Head of caudate nucleus (tissue), 42 donors: ENCODE measurements at regions not wholly inside any gene's neighbourhood (a gene's known extent, or its start where the extent isn't known, plus 50 kb on each side); places are given as distances from the start of the nearest gene placed in this dataset.

Experiments used
- DNase-seq, 42 donors: peaks; one replicate each; pipeline versions ENCODE4 v3.0.0 to v3.0.0-alpha.2; 2020 to 2021; ENCODE audit warnings: mixed read lengths in 7 of 42
- intact Hi-C: fragments of 100-400 bp; cut with DNase I; formaldehyde crosslinking; loops from one replicate; pipeline ENCODE4 v1.15.0; 2022

DNA sequence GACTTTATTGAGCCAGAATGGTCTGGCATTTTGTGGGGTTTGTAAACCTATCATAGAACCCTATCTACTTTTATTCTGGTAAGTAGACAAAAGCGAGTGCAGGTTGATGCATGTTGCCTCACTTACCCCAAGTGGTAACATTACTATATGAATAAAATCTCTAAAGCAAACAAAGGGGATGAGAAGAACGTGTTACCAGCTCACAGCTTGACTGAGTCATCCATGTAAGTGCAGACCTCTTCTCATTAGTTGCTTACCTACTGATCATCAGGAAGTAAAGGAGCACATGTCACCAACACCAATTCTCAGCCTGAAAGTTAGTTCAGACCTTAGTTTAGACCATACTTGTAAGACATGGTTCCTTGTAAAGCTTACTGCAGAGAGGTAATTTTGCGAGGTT is 1328.3 kb downstream of the C4orf33 start:
- intact Hi-C loops = no loop called here
- no peak for DNase-seq

DNA sequence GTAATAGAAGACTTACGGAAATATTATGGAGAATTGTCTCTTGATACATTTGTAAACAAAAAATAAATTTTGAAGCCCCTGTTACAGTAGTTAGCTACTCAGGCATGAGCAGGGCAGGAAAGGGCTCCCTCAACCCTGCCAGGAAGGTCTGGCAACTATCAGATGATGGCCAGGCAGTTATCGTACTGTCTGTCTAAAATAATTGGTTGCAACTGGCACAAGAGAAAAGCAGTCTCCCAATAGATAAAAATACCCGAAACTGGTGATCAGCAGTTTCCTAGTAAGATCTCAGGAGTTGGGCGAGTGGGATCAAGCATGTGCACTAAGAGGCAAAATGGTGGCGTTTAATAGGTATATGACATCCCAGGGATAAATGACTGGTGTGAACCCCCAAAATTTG is 1336.3 kb downstream of the C4orf33 start:
- no peak for DNase-seq
- intact Hi-C loops = no loop called here

DNA sequence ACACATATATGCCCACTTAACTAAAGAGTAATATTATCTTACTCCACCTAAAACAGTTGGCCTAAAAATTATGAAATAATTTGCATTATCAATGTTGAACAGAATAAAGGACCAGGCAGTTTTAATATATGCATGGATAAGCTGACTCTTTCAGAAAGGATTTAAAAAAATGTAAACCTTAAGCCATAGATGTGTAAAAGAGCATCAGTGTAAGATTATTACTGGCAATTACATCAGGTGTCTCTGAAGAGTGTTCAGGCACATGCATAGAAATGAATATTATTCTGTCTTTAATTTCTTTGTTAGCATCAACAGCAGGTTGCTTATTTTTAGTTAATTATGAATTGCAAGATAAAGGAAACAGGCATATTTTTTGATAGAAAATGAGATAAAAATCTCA is 1353.8 kb downstream of the C4orf33 start:
- intact Hi-C loops = no loop called here

DNA sequence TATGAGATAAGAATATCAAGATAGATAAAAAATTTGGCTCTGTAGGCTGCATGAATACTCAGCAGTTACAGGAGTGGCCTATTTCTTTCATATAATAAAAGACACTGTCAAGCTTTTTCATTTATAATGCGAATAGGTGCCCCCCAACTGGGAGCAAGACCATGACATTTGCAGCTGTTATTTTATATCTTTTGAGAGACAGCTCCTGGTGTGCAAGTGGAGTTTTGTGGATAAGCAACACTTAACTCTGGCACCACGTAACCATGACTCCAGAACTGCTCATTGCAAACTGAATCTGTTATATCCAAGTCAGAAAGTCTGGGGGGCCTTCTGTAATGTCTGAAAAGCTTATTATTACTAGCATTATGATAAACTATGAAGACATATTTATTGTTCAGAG is 1372.4 kb downstream of the C4orf33 start:
- no peak for DNase-seq
- intact Hi-C loops = no loop called here

More for the DNA sequence above, 1353.8 kb downstream of the C4orf33 start:
- DNase-seq = no peak

DNA sequence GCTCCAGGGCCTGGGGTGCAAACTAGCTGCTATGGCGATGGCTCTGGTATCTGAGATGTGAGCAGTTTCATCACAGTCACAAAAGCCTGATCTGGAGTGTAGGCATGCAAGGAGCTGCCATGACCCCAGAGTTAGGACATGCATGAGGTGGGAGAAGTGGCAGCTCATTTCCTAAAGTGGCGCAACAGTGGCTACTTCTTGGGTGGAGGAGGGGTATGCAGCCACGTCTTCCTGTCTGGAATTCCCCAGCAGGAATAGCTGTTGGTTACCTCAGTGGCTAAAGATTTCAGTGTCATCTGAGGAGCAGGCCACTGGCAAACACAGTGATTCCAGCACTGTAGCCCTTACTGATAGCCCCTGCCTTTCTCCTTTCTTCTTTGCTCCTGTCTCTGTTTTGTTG is 1382.5 kb downstream of the C4orf33 start:
- intact Hi-C loops = no loop called here
- no peak for DNase-seq

- intact Hi-C loops = no loop called here
- DNase-seq = no peak
Measured at GRCh38 chr4:130479020-130479419, 1383.1 kb downstream of the C4orf33 start.

GRCh38 chr4:130479674-130480073 is 1383.7 kb downstream of the C4orf33 start:
- intact Hi-C loops = no loop called here
- no peak for DNase-seq

DNA sequence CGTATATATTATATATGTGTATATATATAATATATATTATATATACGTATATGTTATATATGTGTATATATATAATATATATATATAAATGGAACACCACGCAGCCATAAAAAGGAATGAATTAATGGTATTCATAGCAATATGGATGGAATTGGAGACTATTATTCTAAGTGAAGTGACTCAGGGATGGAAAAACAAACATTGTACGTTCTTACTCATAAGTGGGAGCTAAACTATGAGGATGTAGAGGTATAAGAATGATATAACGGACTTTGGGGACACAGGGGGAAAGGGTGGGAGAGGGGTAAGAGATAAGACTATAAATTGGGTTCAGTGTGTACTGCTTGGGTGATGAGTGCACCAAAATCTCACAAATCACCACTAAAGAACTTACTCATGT is 1388.9 kb downstream of the C4orf33 start:
- DNase-seq = no peak
- intact Hi-C loops = no loop called here

- DNase-seq = no peak
- intact Hi-C loops = no loop called here
Measured at GRCh38 chr4:130485371-130485770, 1389.4 kb downstream of the C4orf33 start.

DNA sequence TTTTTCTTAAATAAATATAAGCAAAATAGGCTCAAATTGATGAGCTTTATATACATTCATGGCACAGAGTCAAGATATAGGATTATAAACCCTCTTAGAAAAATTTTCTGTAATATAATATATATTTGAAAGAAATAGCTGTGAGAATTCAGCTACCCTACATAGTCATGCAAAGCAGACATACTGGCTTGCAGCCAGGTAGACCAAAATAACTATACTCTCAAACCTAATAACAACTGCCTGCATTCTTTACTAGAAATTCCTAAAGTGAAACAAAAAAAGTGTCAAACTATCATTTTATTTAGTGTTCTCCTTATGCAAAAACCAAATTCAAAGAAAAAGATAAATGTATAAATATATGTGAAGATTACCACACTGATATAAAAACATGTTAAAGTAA is 1390.2 kb downstream of the C4orf33 start:
- intact Hi-C loops = no loop called here
- DNase-seq = no peak

- intact Hi-C loops = no loop called here
- no peak for DNase-seq
Measured at GRCh38 chr4:130486841-130487240, 1390.9 kb downstream of the C4orf33 start.

DNA sequence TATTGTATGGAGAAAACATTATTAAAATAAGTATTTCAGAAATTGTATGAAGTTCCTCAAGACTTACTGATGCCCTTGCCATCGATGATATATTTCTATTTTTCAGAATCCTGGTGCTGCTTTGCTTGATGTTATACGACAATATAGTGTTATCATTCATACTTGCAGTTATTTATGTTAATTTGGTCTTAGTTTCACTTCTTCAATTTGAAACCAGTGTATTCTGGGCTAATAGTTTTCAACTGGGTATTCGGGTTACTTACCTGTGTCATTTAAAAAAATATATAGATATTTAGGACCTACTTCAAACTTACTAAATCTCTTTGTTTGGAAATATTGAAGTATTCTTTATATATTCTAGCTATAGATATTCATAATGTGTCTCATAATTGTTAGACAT is 1414.7 kb downstream of the C4orf33 start:
- DNase-seq = no peak
- intact Hi-C loops = no loop called here

DNA sequence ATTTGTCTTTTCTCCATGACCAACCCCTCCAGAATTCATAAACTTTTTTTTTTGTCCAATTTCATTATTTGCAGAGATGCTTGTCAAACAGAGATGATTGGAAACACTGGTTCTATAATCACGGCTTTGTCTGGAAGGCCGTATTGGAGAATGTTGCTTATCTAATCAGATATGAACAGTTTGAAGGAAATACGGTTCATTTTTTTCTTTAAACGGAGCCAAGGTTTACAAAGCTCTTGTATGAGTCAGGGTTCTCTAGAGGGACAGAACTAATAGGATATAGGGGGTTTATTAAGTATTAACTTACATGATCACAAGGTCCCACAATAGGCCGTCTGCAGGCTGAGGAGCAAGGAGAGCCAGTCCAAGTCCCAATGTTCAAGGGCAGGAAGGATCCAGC is 1415.8 kb downstream of the C4orf33 start:
- DNase-seq = no peak
- intact Hi-C loops = no loop called here

DNA sequence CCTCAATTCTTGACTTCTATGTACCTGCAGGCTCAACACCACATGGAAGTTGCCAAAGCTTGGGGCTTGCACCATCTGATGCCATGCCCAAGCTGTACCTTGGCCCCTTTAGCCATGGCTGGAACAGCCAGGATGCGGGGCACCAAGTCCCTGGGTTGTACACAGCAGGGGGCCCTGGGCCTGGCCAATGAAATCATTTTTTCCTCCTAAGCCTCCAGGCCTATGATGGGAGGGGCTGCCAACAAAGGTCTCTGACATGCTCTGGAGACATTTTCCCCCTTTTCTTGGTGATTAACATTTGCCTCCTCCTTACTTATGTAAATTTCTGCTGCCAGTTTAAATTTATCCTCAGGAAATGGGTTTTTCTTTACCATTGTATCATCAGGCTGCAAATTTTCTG is 1428.1 kb downstream of the C4orf33 start:
- intact Hi-C loops = no loop called here
- DNase-seq = no peak

DNA sequence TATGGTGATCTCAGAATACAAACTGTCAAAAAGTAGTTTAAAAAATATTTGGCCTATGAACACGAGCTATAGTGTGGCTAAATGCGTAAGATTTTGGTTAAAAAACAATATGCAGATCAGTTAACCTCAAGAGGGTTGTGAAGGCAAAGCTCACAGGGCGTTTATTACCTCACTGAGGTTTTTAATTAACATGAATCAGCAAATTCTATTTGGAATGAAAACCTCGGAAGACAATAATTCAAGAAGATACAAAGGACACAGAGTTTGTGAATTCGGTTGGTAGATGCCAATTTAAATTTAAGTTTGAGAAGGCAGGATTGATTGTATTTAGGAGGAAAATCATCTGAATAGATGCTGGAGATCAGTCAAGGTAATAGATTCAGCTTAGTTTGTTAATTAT is 1434.6 kb downstream of the C4orf33 start:
- intact Hi-C loops = no loop called here
- DNase-seq = no peak

DNA sequence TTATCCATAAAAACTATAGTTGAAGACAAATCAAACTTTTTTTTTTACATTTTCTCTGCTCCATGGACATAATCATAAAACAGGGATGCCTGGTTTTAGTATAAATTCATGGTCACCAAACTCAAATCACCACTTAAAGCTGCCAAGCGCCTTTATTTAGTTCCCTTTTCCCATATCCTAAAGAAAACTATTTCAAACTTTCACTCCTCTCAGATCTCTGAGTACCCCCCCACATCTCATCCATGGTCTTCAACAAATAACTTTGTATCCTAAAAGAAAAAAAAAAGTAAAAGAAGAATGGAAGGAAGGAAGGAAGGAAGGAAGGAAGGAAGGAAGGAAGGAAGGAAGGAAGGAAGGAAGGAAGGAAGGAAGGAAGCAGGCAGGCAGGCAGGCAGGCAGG is 1438.7 kb downstream of the C4orf33 start:
- DNase-seq = no peak
- intact Hi-C loops = no loop called here

DNA sequence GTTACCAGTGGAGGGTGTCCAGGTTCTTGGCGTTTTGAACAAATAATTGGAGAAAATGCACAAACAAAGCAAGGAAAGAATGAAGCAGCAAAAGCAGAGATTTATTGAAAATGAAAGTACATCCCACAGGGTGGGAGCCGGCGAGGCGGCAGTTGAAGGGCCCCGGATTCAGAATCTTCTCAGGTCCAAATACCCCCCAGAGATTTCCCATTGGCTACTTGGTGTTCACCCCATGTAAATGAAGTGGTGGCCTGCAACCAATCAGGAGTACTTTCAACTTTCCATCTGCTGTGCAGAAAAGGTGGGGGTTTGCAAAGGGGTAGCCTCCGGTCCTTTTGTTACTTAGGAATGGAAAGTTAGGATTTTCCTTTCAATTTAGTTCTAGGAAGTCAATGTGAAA is 1447.0 kb downstream of the C4orf33 start:
- intact Hi-C loops = no loop called here
- no peak for DNase-seq

- DNase-seq = no peak
- intact Hi-C loops = no loop called here
Measured at GRCh38 chr4:130545171-130545570, 1449.2 kb downstream of the C4orf33 start.

DNA sequence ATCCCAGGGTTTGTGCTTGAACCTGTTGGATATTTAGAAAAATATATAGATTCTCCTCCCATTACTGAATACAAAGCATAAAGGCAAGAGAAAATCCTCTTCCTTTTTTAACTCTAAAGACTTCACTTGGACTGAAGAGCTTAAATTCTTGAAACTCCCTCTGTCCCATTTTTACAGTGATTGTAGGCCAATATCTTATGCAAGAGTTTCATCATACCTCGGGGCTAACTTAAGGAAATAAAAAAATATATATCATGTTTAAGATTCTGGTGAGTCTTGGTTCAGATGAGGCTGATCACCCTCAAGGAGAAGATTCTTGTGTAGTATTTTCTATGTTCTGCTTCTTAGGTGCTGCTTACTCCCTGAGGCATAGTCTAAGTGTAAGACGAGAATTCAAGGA is 1449.6 kb downstream of the C4orf33 start:
- DNase-seq = no peak
- intact Hi-C loops = no loop called here

- intact Hi-C loops = no loop called here
- DNase-seq = no peak
Measured at GRCh38 chr4:130559268-130559667, 1463.3 kb downstream of the C4orf33 start.

GRCh38 chr4:130563185-130563888 is 1467.4 kb downstream of the C4orf33 start:
- DNase-seq = peak in 38 of 42 donors; percentile 6 to 69 (median 27)
- intact Hi-C loops = no loop called here
